Stimulated activated CD8-positive, alpha-beta memory T cell treated with anti-CD3 and anti-CD28 coated beads, Interleukin-15, amount 100 ng/mL, for 48 hours (primary cell): ENCODE measurements at regions not wholly inside any gene's neighbourhood (a gene's known extent, or its start where the extent isn't known, plus 50 kb on each side); places are given as distances from the start of the nearest gene placed in this dataset.

Experiments
- DNase-seq, 2 donors: peaks; one replicate each; pipeline ENCODE4 v3.0.0-alpha.2; 2020; ENCODE audit warnings: low read depth in 2 of 2

- DNase-seq, result no peak
These were observed 455.4 kb downstream of the EBF1 start for GRCh38 chr5:158644301-158644700.

GRCh38 chr5:158643840-158644239 lies 455.9 kb downstream of the EBF1 start:
- DNase-seq, result no peak

- DNase-seq, result no peak
These were observed 456.8 kb downstream of the EBF1 start for GRCh38 chr5:158642879-158643278.

GRCh38 chr5:158641016-158641415 lies 458.7 kb downstream of the EBF1 start:
- DNase-seq, result no peak

- no peak for DNase-seq
These were observed 459.1 kb downstream of the EBF1 start for GRCh38 chr5:158640593-158640980.

GRCh38 chr5:158639881-158640592 lies 459.7 kb downstream of the EBF1 start:
- DNase-seq, result no peak

- DNase-seq, result no peak
These were observed 461.3 kb downstream of the EBF1 start for GRCh38 chr5:158638396-158638795.

- DNase-seq, result no peak
These were observed 462.7 kb downstream of the EBF1 start for GRCh38 chr5:158637039-158637438.

- DNase-seq, result no peak
These were observed 464.2 kb downstream of the EBF1 start for GRCh38 chr5:158635565-158635964.

- no peak for DNase-seq
These were observed 465.0 kb downstream of the EBF1 start for GRCh38 chr5:158634714-158635113.

- DNase-seq, result no peak
These were observed 470.0 kb downstream of the EBF1 start for GRCh38 chr5:158629591-158630312.

GRCh38 chr5:158626718-158627117 lies 473.0 kb downstream of the EBF1 start:
- DNase-seq, result no peak

GRCh38 chr5:158623971-158624370 lies 475.7 kb downstream of the EBF1 start:
- DNase-seq, result no peak

- no peak for DNase-seq
These were observed 478.3 kb downstream of the EBF1 start for GRCh38 chr5:158621391-158621790.

GRCh38 chr5:158619083-158619788 lies 480.5 kb downstream of the EBF1 start:
- DNase-seq, result no peak

GRCh38 chr5:158618256-158618655 lies 481.5 kb downstream of the EBF1 start:
- DNase-seq, result no peak

GRCh38 chr5:158616707-158617106 lies 483.0 kb downstream of the EBF1 start:
- DNase-seq, result no peak

GRCh38 chr5:158614951-158615350 lies 484.8 kb downstream of the EBF1 start:
- DNase-seq, result no peak

- DNase-seq, result no peak
These were observed 488.1 kb downstream of the EBF1 start for GRCh38 chr5:158611581-158611980.

GRCh38 chr5:158610051-158610415 lies 489.7 kb downstream of the EBF1 start:
- DNase-seq, result no peak

- no peak for DNase-seq
These were observed 490.2 kb downstream of the EBF1 start for GRCh38 chr5:158609333-158610050.

GRCh38 chr5:158607088-158607487 lies 492.6 kb downstream of the EBF1 start:
- DNase-seq, result no peak
